OCI-LY7 (cell line): ENCODE measurements at regions not wholly inside any gene's neighbourhood (a gene's known extent, or its start where the extent isn't known, plus 50 kb on each side); places are given as distances from the start of the nearest gene placed in this dataset.

Experiments used
- CTCF ChIP-seq: fragments of 200-600 bp; sonication (generic); conservative IDR thresholded peaks from 2 replicates; pipeline ENCODE4 v1.5.1; 2014; ENCODE audit warnings: mild to moderate bottlenecking, antibody characterized with exemption, low read length, moderate library complexity, mixed read lengths
- EZH2phosphoT487 ChIP-seq: fragments of 200-600 bp; sonication (generic); IDR thresholded peaks from 2 replicates; pipeline ENCODE4 v1.6.1; 2018; ENCODE audit warnings: low read depth, borderline replicate concordance, mild to moderate bottlenecking, mixed run types, antibody characterized with exemption, low read length, moderate library complexity, mixed read lengths

GRCh38 chr14:29317423-29317822, 550.8 kb downstream of the FOXG1 start:
- no peak for TF ChIP-seq CTCF
- no peak for TF ChIP-seq EZH2phosphoT487
